NCI-H146 treated with DMSO at 0.1 percent for 48 hours (cell line): ENCODE measurements at regions not wholly inside any gene's neighbourhood (a gene's known extent, or its start where the extent isn't known, plus 50 kb on each side); places are given as distances from the start of the nearest gene placed in this dataset.

ENCODE experiments used
- DNase-seq: peaks from one replicate; lab custom pipeline; 2025; ENCODE audit not compliant: unreplicated experiment; lab: John Stamatoyannopoulos, UW

- no peak for DNase-seq
Measured at GRCh38 chr2:41626936-41627335, 420.9 kb upstream of the PKDCC start.

- no peak for DNase-seq
Measured at GRCh38 chr2:41634686-41635085, 413.1 kb upstream of the PKDCC start.

- DNase-seq, result no peak
Measured at GRCh38 chr2:41644936-41645335, 402.9 kb upstream of the PKDCC start.

GRCh38 chr2:41647468-41648050 is 400.3 kb upstream of the PKDCC start:
- DNase-seq, result no peak

GRCh38 chr2:41657226-41657625 is 390.6 kb upstream of the PKDCC start:
- DNase-seq, result no peak

- DNase-seq, result no peak
Measured at GRCh38 chr2:41659758-41660157, 388.1 kb upstream of the PKDCC start.

GRCh38 chr2:41662461-41662860 is 385.4 kb upstream of the PKDCC start:
- DNase-seq, result no peak

GRCh38 chr2:41663056-41663455 is 384.8 kb upstream of the PKDCC start:
- no peak for DNase-seq

- DNase-seq, result no peak
Measured at GRCh38 chr2:41668529-41668928, 379.3 kb upstream of the PKDCC start.

- DNase-seq, result no peak
Measured at GRCh38 chr2:41678639-41679038, 369.2 kb upstream of the PKDCC start.

- no peak for DNase-seq
Measured at GRCh38 chr2:41686156-41686555, 361.7 kb upstream of the PKDCC start.

GRCh38 chr2:41691561-41691960 is 356.3 kb upstream of the PKDCC start:
- DNase-seq, result no peak

- no peak for DNase-seq
Measured at GRCh38 chr2:41694536-41695049, 353.2 kb upstream of the PKDCC start.

- no peak for DNase-seq
Measured at GRCh38 chr2:41695198-41696113, 352.4 kb upstream of the PKDCC start.

- DNase-seq, result no peak
Measured at GRCh38 chr2:41697389-41697788, 350.4 kb upstream of the PKDCC start.

- DNase-seq, result peak; percentile 78
Measured at GRCh38 chr2:41698678-41699422, 349.0 kb upstream of the PKDCC start.

GRCh38 chr2:41701231-41701630 is 346.6 kb upstream of the PKDCC start:
- DNase-seq, result no peak

- DNase-seq, result no peak
Measured at GRCh38 chr2:41703123-41703522, 344.7 kb upstream of the PKDCC start.

GRCh38 chr2:41705634-41706033 is 342.2 kb upstream of the PKDCC start:
- DNase-seq, result no peak

GRCh38 chr2:41706286-41706685 is 341.5 kb upstream of the PKDCC start:
- DNase-seq, result no peak

GRCh38 chr2:41707790-41708451 is 339.9 kb upstream of the PKDCC start:
- DNase-seq, result no peak
